H1 (cell line): ENCODE measurements at regions not wholly inside any gene's neighbourhood (a gene's known extent, or its start where the extent isn't known, plus 50 kb on each side); places are given as distances from the start of the nearest gene placed in this dataset.
A peak's percentile ranks its signal among the peaks of the same experiment; 100 is the strongest.
"Not testable (repeated sequence)": the region's sequence is repeated elsewhere in the genome, so short reads cannot be mapped to it uniquely, and the experiment has no call there.

ENCODE experiments used
- CTCF ChIA-PET: fragments of 300-600 bp; sonication (Branson Sonifier 250); formaldehyde crosslinking; loops from one replicate; lab custom pipeline; 2021; ENCODE audit not compliant: partially characterized antibody; lab: Charles Lee
- POLR2A ChIA-PET: fragments of 300-600 bp; sonication (Branson Sonifier 250); formaldehyde crosslinking; loops from one replicate; lab custom pipeline; 2021; ENCODE audit warnings: inconsistent platforms; ENCODE audit not compliant: partially characterized antibody; lab: Charles Lee
- DNase-seq, 2 experiments: peaks; one replicate each; pipeline versions ENCODE4 v3.0.0 to v3.0.0-alpha.2; 2010 to 2022; ENCODE audit warnings: low spot score in 2 of 2, low read depth in 1 of 2, mixed read lengths in 1 of 2
- FAIRE-seq: peaks from 2 replicates; lab custom pipeline; 2011; peaks lifted over from hg19 to GRCh38; lab: Jason Lieb, UNC
- H2AFZ ChIP-seq: 2 replicates; pipeline ENCODE4 v1.8.1; 2012; ENCODE audit warnings: low read length, inconsistent platforms
- H2AK5ac ChIP-seq: 2 replicates; pipeline ENCODE4 v1.6.1; 2013; ENCODE audit warnings: low read depth, low read length
- H2BK120ac ChIP-seq: replicated peaks from 2 replicates; pipeline ENCODE3; 2013; ENCODE audit warnings: low read depth, low read length, inconsistent platforms
- H2BK12ac ChIP-seq: 2 replicates; pipeline ENCODE4 v1.6.1; 2013; ENCODE audit warnings: low read depth, low read length
- H2BK15ac ChIP-seq: 2 replicates; pipeline ENCODE4 v1.6.1; 2013; ENCODE audit warnings: low read length
- H2BK20ac ChIP-seq: 2 replicates; pipeline ENCODE4 v1.6.1; 2013; ENCODE audit warnings: low read length
- H2BK5ac ChIP-seq: 2 replicates; pipeline ENCODE4 v1.6.1; 2013; ENCODE audit warnings: low read depth, low read length
- H3K14ac ChIP-seq: 2 replicates; pipeline ENCODE4 v1.6.1; 2013; ENCODE audit warnings: inconsistent platforms; ENCODE audit not compliant: insufficient read length
- H3K18ac ChIP-seq: 2 replicates; pipeline ENCODE4 v1.6.1; 2013; ENCODE audit warnings: low read length; ENCODE audit errors: extremely low read depth
- H3K23ac ChIP-seq: 2 replicates; pipeline ENCODE4 v1.6.1; 2013; ENCODE audit warnings: inconsistent platforms; ENCODE audit not compliant: insufficient read length
- H3K23me2 ChIP-seq: 2 replicates; pipeline ENCODE4 v1.6.1; 2013; ENCODE audit warnings: low read depth, low read length
- H3K27ac ChIP-seq: 2 replicates; pipeline ENCODE4 v1.6.1; 2011; ENCODE audit warnings: low read depth, low read length, inconsistent platforms
- H3K27me3 ChIP-seq, 4 experiments: replicated peaks in 1 of 4; 1 replicate in 1 of 4; 2 replicates in 3 of 4; pipeline versions ENCODE4 v1.6.1 to v1.8.1; 2011 to 2013; ENCODE audit warnings: low read length in 3 of 4, mild to moderate bottlenecking in 3 of 4, inconsistent platforms in 2 of 4, mixed read lengths in 2 of 4, moderate library complexity in 1 of 4; ENCODE audit not compliant: control insufficient read depth in 3 of 4, insufficient read depth in 3 of 4; ENCODE audit errors: extremely low read depth in 1 of 4
- H3K36me3 ChIP-seq, 4 experiments: 2 replicates each; pipeline versions ENCODE4 v1.6.1 to v1.8.1; 2011 to 2013; ENCODE audit warnings: mild to moderate bottlenecking in 4 of 4, low read length in 3 of 4, moderate library complexity in 2 of 4, control low read depth in 1 of 4, inconsistent platforms in 1 of 4; ENCODE audit not compliant: insufficient read depth in 4 of 4, control insufficient read depth in 2 of 4
- H3K4ac ChIP-seq: replicated peaks from 2 replicates; pipeline ENCODE3; 2013; ENCODE audit warnings: low read length, low read depth, mixed read lengths, inconsistent platforms; ENCODE audit not compliant: insufficient read length
- H3K4me1 ChIP-seq, 4 experiments: replicated peaks in 1 of 4; 1 replicate in 1 of 4; 2 replicates in 3 of 4; pipeline versions ENCODE4 v1.6.1 to v1.8.1; 2011 to 2013; ENCODE audit warnings: low read length in 3 of 4, inconsistent platforms in 2 of 4, mixed read lengths in 1 of 4; ENCODE audit not compliant: insufficient read depth in 4 of 4, control insufficient read depth in 3 of 4
- H3K4me2 ChIP-seq, 2 experiments: 2 replicates each; pipeline versions ENCODE4 v1.6.1 to v1.8.1; 2011 to 2013; ENCODE audit warnings: low read depth in 2 of 2, low read length in 2 of 2, control low read depth in 1 of 2, inconsistent platforms in 1 of 2, mild to moderate bottlenecking in 1 of 2; ENCODE audit not compliant: insufficient read depth in 1 of 2
- H3K4me3 ChIP-seq, 4 experiments: fragments of 200-600, 300-600 bp in 1 of 4; sonication (generic), shearing (Covaris generic), sonication (Bioruptor Twin) in 1 of 4; 2 replicates each; pipeline versions ENCODE4 v1.5.1 to v1.8.1; 2011 to 2016; ENCODE audit warnings: low read length in 4 of 4, low read depth in 3 of 4, control low read depth in 2 of 4, inconsistent platforms in 2 of 4, mild to moderate bottlenecking in 2 of 4, mixed read lengths in 1 of 4, moderate library complexity in 1 of 4; ENCODE audit not compliant: insufficient read depth in 2 of 4; ENCODE audit errors: extremely low read depth in 1 of 4
- H3K56ac ChIP-seq: replicated peaks from 2 replicates; pipeline ENCODE3; 2013; ENCODE audit warnings: low read depth, mild to moderate bottlenecking, mixed read lengths, low read length, inconsistent platforms; ENCODE audit not compliant: insufficient read length
- H3K79me1 ChIP-seq: 2 replicates; pipeline ENCODE4 v1.6.1; 2013; ENCODE audit warnings: low read depth, low read length, control low read depth
- H3K79me2 ChIP-seq, 2 experiments: 2 replicates each; pipeline versions ENCODE4 v1.6.1 to v1.8.1; 2012 to 2013; ENCODE audit warnings: low read length in 2 of 2, mild to moderate bottlenecking in 2 of 2, inconsistent platforms in 1 of 2; ENCODE audit not compliant: insufficient read depth in 2 of 2, control insufficient read depth in 1 of 2
- H3K9ac ChIP-seq, 4 experiments: replicated peaks in 1 of 4; 1 replicate in 1 of 4; 2 replicates in 3 of 4; pipeline versions ENCODE4 v1.6.1 to v1.8.1; 2011 to 2013; ENCODE audit warnings: low read depth in 3 of 4, low read length in 3 of 4, control low read depth in 2 of 4, mild to moderate bottlenecking in 2 of 4, moderate library complexity in 2 of 4, inconsistent platforms in 1 of 4; ENCODE audit errors: extremely low read depth in 1 of 4
- H3K9me3 ChIP-seq, 2 experiments: 2 replicates each; pipeline versions ENCODE4 v1.6.1 to v1.8.1; 2012 to 2013; ENCODE audit warnings: mild to moderate bottlenecking in 2 of 2, moderate library complexity in 2 of 2, control low read depth in 1 of 2, inconsistent platforms in 1 of 2, low read depth in 1 of 2, low read length in 1 of 2, mixed read lengths in 1 of 2; ENCODE audit not compliant: insufficient read depth in 2 of 2
- H4K20me1 ChIP-seq, 2 experiments: replicated peaks in 1 of 2; 2 replicates each; pipeline versions ENCODE3 to v1.8.1; 2011 to 2013; ENCODE audit warnings: inconsistent platforms in 2 of 2, low read length in 2 of 2, mild to moderate bottlenecking in 1 of 2; ENCODE audit not compliant: insufficient read depth in 2 of 2, control insufficient read depth in 1 of 2
- H4K5ac ChIP-seq: 2 replicates; pipeline ENCODE4 v1.6.1; 2013; ENCODE audit warnings: low read length, low read depth, mixed read lengths, inconsistent platforms; ENCODE audit not compliant: insufficient read length
- H4K8ac ChIP-seq: 2 replicates; pipeline ENCODE4 v1.8.0; 2013; ENCODE audit warnings: mild to moderate bottlenecking, moderate library complexity, low read length, inconsistent platforms; ENCODE audit not compliant: insufficient read depth; ENCODE audit errors: extremely low read depth
- H4K91ac ChIP-seq: replicated peaks from 2 replicates; pipeline ENCODE3; 2013; ENCODE audit warnings: low read length, mixed read lengths, inconsistent platforms; ENCODE audit not compliant: insufficient read length
- WGBS, 2 experiments: shearing (Covaris generic) in 1 of 2; methylation state at CpG; one replicate each; pipeline versions ENCODE4 v1.1.6 to v1.1.7; 2013 to 2015; ENCODE audit warnings: low lambda C conversion rate in 2 of 2, mixed read lengths in 2 of 2, inconsistent platforms in 1 of 2, low coverage in 1 of 2, missing lambda C conversion rate in 1 of 2; ENCODE audit not compliant: insufficient replicate concordance in 2 of 2, insufficient coverage in 1 of 2, insufficient read length in 1 of 2; ENCODE audit errors: extremely low coverage in 1 of 2, missing lambda C conversion rate in 1 of 2; 5-methylcytosine and 5-hydroxymethylcytosine counted together

GRCh38 chr1:43090157-43090556 lies 81.9 kb downstream of the EBNA1BP2 start:
- H3K4me2 ChIP-seq, H2BK15ac ChIP-seq, FAIRE-seq: not testable (repeated sequence)

More at GRCh38 chr1:43090157-43090556, 81.9 kb downstream of the EBNA1BP2 start:
- not testable (repeated sequence) for H2AK5ac ChIP-seq, H4K8ac ChIP-seq, H3K36me3 ChIP-seq, H3K9me3 ChIP-seq, H3K27me3 ChIP-seq, H3K4ac ChIP-seq, H3K79me2 ChIP-seq, H2BK20ac ChIP-seq, H3K4me3 ChIP-seq, H2AFZ ChIP-seq, H3K9ac ChIP-seq, H3K23ac ChIP-seq, H4K91ac ChIP-seq, H4K5ac ChIP-seq, H3K27ac ChIP-seq, H3K23me2 ChIP-seq, H3K56ac ChIP-seq, H4K20me1 ChIP-seq, H3K18ac ChIP-seq, DNase-seq, H2BK120ac ChIP-seq, H3K14ac ChIP-seq, H3K79me1 ChIP-seq
- 0 out of 2 replicates have a peak overlapping the region, but pooled peaks have one; percentile 60 for H2BK12ac ChIP-seq
- 49% methylated on average over 2 of the region's 2 CpGs; no CpG with 5 or more reads in 1 of the 2 experiments for WGBS, 2 experiments
- ChIA-PET CTCF (interaction anchor here (2.0 to 2.6 kb wide), 2 partner anchors 15 to 177 kb away, joined by 4 to 13 read pairs; no protein-coding TSS in a partner anchor), POLR2A (interaction anchor here (0.7 to 1.4 kb wide), 2 partner anchors 11 to 14 kb away, joined by 3 read pairs; no protein-coding TSS in a partner anchor)
- 0 out of 2 replicates have a peak overlapping the region, but pooled peaks have one; percentile 66 for H2BK5ac ChIP-seq
- peaks cover 2 to 11% (median 7%) of the 10 kb centered on the region in 4 experiments; a peak in 4 of 7 replicates for H3K4me1 ChIP-seq
